AG08396 (cell line): ENCODE measurements at regions not wholly inside any gene's neighbourhood (a gene's known extent, or its start where the extent isn't known, plus 50 kb on each side); places are given as distances from the start of the nearest gene placed in this dataset.

Experiments used
- DNase-seq: peaks from one replicate; pipeline ENCODE4 v3.0.0; 2012; ENCODE audit warnings: low spot score, mixed read lengths

GRCh38 chrX:3780564-3780963 is 67.1 kb upstream of the PRKX start:
- no peak for DNase-seq

- no peak for DNase-seq
Observed at GRCh38 chrX:3779546-3779945, 66.1 kb upstream of the PRKX start.

- no peak for DNase-seq
Observed at GRCh38 chrX:3777416-3777815, 64.0 kb upstream of the PRKX start.

GRCh38 chrX:3771766-3772165 is 58.3 kb upstream of the PRKX start:
- no peak for DNase-seq

GRCh38 chrX:3768881-3769280 is 55.4 kb upstream of the PRKX start:
- no peak for DNase-seq
